PC-3 (cell line): ENCODE measurements at regions not wholly inside any gene's neighbourhood (a gene's known extent, or its start where the extent isn't known, plus 50 kb on each side); places are given as distances from the start of the nearest gene placed in this dataset.

Source experiments
- EZH2 ChIP-seq: fragments of 300-600 bp; sonication (generic); IDR thresholded peaks from one replicate; pipeline ENCODE4 v1.6.1; 2017; ENCODE audit warnings: antibody characterized with exemption, mild to moderate bottlenecking, low read length; ENCODE audit not compliant: unreplicated experiment
- EZH2phosphoT487 ChIP-seq: fragments of 300-600 bp; sonication (generic); IDR thresholded peaks from 2 replicates; pipeline ENCODE4 v1.6.1; 2018; ENCODE audit warnings: mild to moderate bottlenecking, antibody characterized with exemption, low read length, borderline replicate concordance
- TF ChIP-seq, protein P1 (sequence below): fragments of 300-600 bp; sonication (generic); conservative IDR thresholded peaks from 2 replicates; pipeline ENCODE4 v1.5.1; 2017; ENCODE audit warnings: antibody characterized with exemption, low read depth, mild to moderate bottlenecking, low read length

DNA sequence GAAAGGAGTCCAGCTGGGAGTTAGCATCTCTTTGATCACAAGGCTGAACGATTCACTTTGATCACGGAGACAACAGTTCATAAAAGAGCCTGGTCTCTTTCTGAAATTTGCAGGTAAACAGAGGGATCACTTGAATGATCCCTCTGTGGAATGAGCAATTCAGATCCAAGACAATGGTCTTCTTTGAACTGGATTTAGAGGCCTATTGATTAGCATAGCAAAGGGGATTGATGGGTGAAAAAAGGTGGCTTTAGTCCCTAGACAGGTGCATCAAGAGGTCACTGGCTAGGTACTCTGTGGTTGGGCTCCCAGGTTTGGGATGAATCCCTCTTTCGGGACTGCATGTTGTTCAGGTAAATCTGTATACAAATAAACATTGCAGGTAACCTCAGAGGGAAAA is 223.8 kb upstream of the TAPT1 start:
- TF ChIP-seq, protein P1, sequence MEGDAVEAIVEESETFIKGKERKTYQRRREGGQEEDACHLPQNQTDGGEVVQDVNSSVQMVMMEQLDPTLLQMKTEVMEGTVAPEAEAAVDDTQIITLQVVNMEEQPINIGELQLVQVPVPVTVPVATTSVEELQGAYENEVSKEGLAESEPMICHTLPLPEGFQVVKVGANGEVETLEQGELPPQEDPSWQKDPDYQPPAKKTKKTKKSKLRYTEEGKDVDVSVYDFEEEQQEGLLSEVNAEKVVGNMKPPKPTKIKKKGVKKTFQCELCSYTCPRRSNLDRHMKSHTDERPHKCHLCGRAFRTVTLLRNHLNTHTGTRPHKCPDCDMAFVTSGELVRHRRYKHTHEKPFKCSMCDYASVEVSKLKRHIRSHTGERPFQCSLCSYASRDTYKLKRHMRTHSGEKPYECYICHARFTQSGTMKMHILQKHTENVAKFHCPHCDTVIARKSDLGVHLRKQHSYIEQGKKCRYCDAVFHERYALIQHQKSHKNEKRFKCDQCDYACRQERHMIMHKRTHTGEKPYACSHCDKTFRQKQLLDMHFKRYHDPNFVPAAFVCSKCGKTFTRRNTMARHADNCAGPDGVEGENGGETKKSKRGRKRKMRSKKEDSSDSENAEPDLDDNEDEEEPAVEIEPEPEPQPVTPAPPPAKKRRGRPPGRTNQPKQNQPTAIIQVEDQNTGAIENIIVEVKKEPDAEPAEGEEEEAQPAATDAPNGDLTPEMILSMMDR: no peak
- TF ChIP-seq EZH2phosphoT487 (no peak), EZH2 (no peak)
